ENCODE measurements at regions not wholly inside any gene's neighbourhood (a gene's known extent, or its start where the extent isn't known, plus 50 kb on each side); places are given as distances from the start of the nearest gene placed in this dataset.

- TF ChIP-seq, protein P1, sequence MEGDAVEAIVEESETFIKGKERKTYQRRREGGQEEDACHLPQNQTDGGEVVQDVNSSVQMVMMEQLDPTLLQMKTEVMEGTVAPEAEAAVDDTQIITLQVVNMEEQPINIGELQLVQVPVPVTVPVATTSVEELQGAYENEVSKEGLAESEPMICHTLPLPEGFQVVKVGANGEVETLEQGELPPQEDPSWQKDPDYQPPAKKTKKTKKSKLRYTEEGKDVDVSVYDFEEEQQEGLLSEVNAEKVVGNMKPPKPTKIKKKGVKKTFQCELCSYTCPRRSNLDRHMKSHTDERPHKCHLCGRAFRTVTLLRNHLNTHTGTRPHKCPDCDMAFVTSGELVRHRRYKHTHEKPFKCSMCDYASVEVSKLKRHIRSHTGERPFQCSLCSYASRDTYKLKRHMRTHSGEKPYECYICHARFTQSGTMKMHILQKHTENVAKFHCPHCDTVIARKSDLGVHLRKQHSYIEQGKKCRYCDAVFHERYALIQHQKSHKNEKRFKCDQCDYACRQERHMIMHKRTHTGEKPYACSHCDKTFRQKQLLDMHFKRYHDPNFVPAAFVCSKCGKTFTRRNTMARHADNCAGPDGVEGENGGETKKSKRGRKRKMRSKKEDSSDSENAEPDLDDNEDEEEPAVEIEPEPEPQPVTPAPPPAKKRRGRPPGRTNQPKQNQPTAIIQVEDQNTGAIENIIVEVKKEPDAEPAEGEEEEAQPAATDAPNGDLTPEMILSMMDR (IDR thresholded peaks at IDR 0.05), result no peak
- no peak for TF ChIP-seq POLR2A (IDR thresholded peaks at IDR 0.05)
Measured at GRCh38 chr3:168405288-168405687, 309.6 kb upstream of the GOLIM4 start.

Data from right lobe of liver (tissue), 4 donors.